MM.1S (cell line): ENCODE measurements at regions not wholly inside any gene's neighbourhood (a gene's known extent, or its start where the extent isn't known, plus 50 kb on each side); places are given as distances from the start of the nearest gene placed in this dataset.

Experiments used
- CTCF ChIP-seq: fragments of 300-600 bp; sonication (generic); IDR thresholded peaks from 2 replicates; pipeline ENCODE4 v1.5.1; 2016; ENCODE audit warnings: antibody characterized with exemption, low read length, mixed read lengths
- EZH2 ChIP-seq: fragments of 300-600 bp; sonication (generic); optimal IDR thresholded peaks from 2 replicates; pipeline ENCODE3; 2017; ENCODE audit warnings: low read depth, mild to moderate bottlenecking, antibody characterized with exemption, low read length, mixed read lengths

- TF ChIP-seq CTCF = no peak
- TF ChIP-seq EZH2 = no peak
Measured at GRCh38 chr4:175394208-175394607, 417.9 kb downstream of the GPM6A start.
